ACHN (cell line): ENCODE measurements at regions not wholly inside any gene's neighbourhood (a gene's known extent, or its start where the extent isn't known, plus 50 kb on each side); places are given as distances from the start of the nearest gene placed in this dataset.
"Not testable (repeated sequence)": the region's sequence is repeated elsewhere in the genome, so short reads cannot be mapped to it uniquely, and the experiment has no call there.

Experiments
- DNase-seq: peaks from one replicate; pipeline ENCODE4 v3.0.0-alpha.2; 2015
- in situ Hi-C: cut with HindIII; loops from 2 replicates; pipeline ENCODE4 v1.10.0; 2017; ENCODE audit warnings: low sequenced_read_pairs, low pct_ligation_motif_present, low pct_unique_long_range_greater_than_20kb

- in situ Hi-C loops: no loop called here
Observed at GRCh38 chr18:78246588-78246987, 733.0 kb upstream of the SALL3 start.

DNA sequence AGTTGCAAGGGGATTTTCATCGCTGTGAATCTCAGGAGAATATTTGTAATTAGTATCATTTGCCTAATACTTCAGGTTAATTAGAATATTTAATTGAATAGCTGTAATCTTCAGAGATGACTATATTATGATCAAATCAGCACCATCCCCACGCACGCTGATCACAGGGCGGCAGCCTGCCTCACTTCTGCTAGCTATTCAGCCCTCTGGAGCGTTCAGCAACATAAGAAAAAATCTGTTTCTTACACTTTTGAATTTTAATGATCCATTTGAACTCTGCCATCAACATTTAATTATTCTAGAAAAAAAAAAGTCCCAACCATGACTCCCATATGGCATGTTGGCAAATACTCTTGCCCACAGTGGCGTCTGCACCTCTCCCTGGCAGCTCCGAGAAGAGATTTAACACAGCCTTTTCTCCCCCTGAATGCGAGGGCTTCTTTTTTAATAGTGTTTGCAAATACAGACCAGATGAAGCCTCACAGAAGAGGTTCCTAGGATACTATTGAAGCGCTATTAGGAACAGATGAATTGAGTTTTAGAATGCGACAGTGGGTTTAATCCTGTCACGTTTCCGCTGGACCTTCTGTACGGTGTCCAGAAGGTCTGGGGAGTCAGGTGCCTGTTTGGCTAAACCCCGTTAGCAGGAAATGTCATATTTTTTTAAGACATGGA, 731.9 kb upstream of the SALL3 start:
- DNase-seq: no peak
- in situ Hi-C loops: no loop called here

More at GRCh38 chr18:78246588-78246987, 733.0 kb upstream of the SALL3 start:
- no peak for DNase-seq

GRCh38 chr18:78255013-78255412, 724.6 kb upstream of the SALL3 start:
- no peak for DNase-seq
- in situ Hi-C loops: no loop called here

DNA sequence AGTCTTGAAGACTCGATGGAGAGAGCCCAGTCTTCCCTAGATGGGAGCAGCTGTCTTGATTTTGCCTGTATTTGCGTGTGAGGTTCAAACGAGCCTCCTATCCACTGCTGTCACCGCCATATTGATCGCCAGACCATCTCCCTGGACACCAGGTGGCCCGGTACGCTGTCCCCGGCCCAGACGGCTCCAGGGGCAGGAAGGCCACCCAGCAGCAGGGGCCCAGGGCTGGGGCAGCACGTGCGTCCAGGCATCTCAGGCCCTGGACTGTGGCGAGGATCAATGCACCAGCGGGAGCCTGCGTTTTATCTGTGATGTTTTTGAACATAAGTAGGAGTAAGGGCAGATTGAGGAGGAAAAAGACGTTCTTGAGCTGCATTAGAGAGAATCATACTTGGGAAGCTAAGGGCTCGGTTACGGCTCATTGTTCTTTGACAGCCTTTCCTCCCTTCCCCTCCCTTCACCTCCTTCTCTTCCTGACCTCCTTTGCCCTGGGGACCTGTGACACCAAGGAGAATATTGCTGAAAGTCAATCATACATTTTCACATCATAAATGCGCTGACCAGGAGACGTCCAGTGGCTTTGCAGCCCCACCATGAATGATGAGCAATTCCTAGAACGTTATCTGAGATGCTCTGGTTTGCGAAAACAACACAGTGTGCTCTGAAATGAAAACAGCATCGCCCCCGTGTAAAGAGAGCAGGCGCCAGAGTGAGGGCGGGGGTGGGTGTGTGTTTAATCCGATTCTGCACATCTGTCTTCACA, 711.2 kb upstream of the SALL3 start:
- DNase-seq: no peak
- in situ Hi-C loops: no loop called here

GRCh38 chr18:78271790-78272189, 707.8 kb upstream of the SALL3 start:
- no peak for DNase-seq
- in situ Hi-C loops: no loop called here

GRCh38 chr18:78273876-78274275, 705.7 kb upstream of the SALL3 start:
- in situ Hi-C loops: no loop called here
- DNase-seq: no peak

DNA sequence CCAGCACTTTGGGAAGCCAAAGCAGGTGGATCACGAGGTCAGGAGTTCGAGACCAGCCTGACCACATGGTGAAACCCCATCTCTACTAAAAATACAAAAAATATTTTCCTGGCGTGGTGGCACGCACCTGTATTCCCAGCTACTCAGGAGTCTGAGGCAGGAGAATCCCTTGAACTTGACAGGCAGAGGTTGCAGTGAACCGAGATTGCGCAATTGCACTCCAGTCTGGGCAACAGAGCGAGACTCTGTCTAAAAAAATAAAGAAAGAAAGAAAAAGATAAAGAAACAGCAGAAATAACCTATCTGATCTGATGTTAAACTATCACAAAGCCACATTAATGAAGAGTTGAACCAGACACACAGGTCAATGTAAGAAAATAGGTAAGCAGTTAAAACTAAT, 696.2 kb upstream of the SALL3 start:
- in situ Hi-C loops, DNase-seq: not testable (repeated sequence)

DNA sequence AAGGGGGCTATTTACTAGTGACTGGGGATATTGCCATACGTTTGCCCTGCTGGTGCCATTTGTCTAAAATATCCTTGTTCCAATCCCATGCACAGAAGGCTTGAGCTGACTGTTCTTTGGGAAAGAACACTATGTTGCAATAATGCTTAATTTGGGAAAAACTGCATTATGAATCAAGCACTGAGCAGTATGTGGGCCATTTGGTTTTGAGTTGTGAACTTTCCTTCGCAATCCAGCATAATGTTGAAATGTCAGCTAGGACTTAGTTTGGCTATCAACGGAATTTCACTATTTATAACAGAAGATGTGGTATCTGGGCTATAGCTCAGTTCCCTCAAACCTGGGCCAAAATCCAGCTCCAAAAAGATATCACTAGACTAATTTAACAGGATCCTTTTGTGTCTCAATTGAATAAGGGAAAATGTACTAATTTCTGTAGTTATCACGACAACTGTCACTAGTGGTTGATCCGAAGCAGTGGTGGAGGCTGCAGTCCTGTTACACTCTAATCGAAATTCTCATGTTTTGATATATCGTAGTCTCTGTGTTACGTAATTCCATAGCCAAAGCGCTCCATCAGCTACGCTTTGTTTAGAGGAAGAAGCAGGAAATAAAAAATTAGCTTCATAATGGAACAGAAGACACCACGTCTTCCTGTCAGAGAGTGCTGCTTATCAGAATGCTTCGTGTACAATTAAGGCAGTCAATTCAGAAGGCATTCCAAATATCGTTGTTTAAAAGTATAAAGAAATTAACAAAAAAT, 686.8 kb upstream of the SALL3 start:
- in situ Hi-C loops: no loop called here
- DNase-seq: no peak

DNA sequence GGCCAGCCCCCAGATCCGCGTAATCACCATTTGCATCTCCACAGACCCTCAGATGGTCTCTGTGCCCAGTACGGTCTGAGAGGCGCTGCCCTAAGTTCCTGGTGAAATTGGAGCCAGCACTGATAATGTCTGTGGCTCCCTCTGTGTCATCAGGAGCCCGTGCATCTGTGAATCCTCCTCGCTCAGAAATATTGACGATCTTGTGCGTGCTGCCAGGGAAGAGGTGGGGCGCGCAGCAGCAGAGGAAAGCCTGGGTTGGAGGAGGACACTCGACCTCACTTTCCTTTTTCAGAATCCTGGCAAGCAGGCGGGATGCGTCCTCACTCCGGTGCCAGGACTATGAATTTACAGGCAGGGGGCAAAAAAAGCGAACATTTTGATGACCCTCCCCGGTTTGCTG, 686.1 kb upstream of the SALL3 start:
- in situ Hi-C loops: no loop called here
- no peak for DNase-seq

DNA sequence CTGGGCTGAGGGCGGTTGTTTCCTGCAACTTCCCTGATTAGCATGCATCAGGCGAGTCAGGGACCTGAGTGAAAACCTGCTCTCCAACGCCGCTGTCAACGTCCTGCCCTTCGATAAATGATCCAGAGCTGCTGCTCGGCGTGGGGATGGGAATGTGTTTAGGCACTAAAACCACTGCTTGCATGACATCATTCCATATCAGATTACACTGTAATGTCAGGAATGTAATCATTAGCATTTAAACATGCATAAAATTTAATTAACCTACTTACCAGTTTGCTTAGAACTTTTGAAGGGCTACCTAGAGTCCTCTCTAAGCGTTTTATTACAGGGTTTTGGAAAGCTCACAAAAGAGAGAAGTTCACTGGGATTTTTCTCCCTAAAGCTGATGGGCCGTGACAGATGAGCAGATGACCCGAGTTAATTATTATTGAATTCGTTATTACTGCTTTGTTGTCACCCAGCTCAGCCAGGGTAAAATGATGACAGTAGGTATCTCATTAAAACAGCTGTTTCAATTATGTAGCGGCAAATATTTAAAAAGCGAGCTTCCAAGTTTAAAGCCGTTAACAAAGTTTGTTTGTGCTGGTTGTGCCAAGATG, 685.6 kb upstream of the SALL3 start:
- no peak for DNase-seq
- in situ Hi-C loops: no loop called here

GRCh38 chr18:78295262-78295661, 684.4 kb upstream of the SALL3 start:
- in situ Hi-C loops: no loop called here

GRCh38 chr18:78296166-78296565, 683.5 kb upstream of the SALL3 start:
- no peak for DNase-seq
- in situ Hi-C loops: no loop called here

More at GRCh38 chr18:78295262-78295661, 684.4 kb upstream of the SALL3 start:
- DNase-seq: no peak

GRCh38 chr18:78297048-78297447, 682.6 kb upstream of the SALL3 start:
- no peak for DNase-seq
- in situ Hi-C loops: no loop called here

DNA sequence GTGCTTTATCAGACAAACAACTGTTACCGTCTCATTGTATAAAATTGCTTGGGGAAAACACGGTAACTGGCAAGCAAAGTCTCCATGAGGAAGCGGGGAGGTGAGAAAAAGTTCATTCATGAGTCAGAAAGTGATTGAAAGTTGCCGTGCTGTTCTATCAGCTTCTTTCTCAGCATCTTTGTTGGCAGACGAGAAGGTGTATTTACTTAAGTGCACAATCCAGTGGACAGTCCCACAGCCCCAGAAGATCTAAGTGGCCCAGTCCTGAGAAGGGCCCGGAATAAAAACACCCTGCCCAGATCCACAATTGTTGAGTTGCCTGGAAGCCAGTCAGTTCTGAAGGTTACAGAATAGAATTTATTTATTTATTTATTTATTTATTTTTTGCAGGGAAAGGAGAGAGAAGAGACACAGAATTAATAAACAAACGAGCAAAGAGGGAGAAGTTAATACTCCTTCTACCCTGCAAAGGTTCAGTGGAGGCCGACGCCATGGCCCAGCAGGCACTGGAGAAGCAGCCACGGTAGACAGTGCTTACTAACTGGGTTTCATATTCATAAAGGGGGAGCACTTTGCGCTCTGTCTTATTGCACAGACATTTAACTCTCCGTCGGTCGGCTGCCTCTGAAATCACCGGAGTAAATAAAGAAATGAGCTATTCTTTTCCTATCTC, 676.0 kb upstream of the SALL3 start:
- in situ Hi-C loops: no loop called here
- no peak for DNase-seq

- no peak for DNase-seq
- in situ Hi-C loops: no loop called here
Observed at GRCh38 chr18:78304192-78305164, 675.1 kb upstream of the SALL3 start.

GRCh38 chr18:78305789-78306188, 673.8 kb upstream of the SALL3 start:
- DNase-seq: no peak
- in situ Hi-C loops: no loop called here

DNA sequence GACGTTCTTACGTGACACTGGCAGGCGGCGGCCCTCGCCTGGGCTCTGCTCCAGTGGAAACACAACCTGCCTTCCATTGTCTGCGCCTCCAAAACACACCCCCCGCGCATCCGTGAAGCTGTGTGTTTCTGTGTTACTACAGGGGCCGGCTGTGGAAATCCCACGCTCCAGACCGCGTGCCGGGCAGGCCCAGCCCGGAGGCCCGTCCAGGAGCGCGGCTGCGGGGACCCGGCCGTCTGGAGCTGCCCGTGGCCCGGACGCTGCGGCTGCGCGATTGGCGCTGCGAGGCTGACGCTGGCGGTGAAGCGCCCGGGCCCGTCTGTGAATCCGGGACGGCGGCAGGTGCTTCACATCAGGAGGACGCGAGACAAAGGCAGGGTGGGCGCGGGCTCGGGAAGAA, 670.3 kb upstream of the SALL3 start:
- no peak for DNase-seq
- in situ Hi-C loops: no loop called here

- in situ Hi-C loops: no loop called here
- DNase-seq: no peak
Observed at GRCh38 chr18:78309924-78310323, 669.7 kb upstream of the SALL3 start.
